ENCODE measurements at regions not wholly inside any gene's neighbourhood (a gene's known extent, or its start where the extent isn't known, plus 50 kb on each side); places are given as distances from the start of the nearest gene placed in this dataset.
"Not testable (repeated sequence)": the region's sequence is repeated elsewhere in the genome, so short reads cannot be mapped to it uniquely, and the experiment has no call there.

GRCh38 chrX:74251006-74251930, 52.7 kb upstream of the ZCCHC13 start:
- intact Hi-C loops (cut with micrococcal nuclease), result no loop called here

GRCh38 chrX:74250574-74250973, 53.4 kb upstream of the ZCCHC13 start:
- intact Hi-C loops (cut with micrococcal nuclease), result no loop called here

- intact Hi-C loops (cut with micrococcal nuclease), result no loop called here
Measured at GRCh38 chrX:74249963-74250362, 54.0 kb upstream of the ZCCHC13 start.

GRCh38 chrX:74248889-74249288, 55.1 kb upstream of the ZCCHC13 start:
- intact Hi-C loops (cut with micrococcal nuclease), result no loop called here

- intact Hi-C loops (cut with micrococcal nuclease), result no loop called here
Measured at GRCh38 chrX:74246524-74246923, 57.5 kb upstream of the ZCCHC13 start.

- intact Hi-C loops (cut with micrococcal nuclease), result no loop called here
Measured at GRCh38 chrX:74242484-74243138, 61.4 kb upstream of the ZCCHC13 start.

- intact Hi-C loops (cut with micrococcal nuclease), result no loop called here
Measured at GRCh38 chrX:74242050-74242449, 61.9 kb upstream of the ZCCHC13 start.

- intact Hi-C loops (cut with micrococcal nuclease), result no loop called here
Measured at GRCh38 chrX:74238771-74239170, 65.2 kb upstream of the ZCCHC13 start.

GRCh38 chrX:74234818-74235217, 69.2 kb upstream of the ZCCHC13 start:
- intact Hi-C loops (cut with micrococcal nuclease), result loop anchor here (5.0 kb wide), 1 partner anchor 107 kb away; no protein-coding TSS in a partner anchor

GRCh38 chrX:74232859-74233258, 71.1 kb upstream of the ZCCHC13 start:
- intact Hi-C loops (cut with micrococcal nuclease), result loop anchor here (5.0 kb wide), 1 partner anchor 109 kb away; no protein-coding TSS in a partner anchor

- intact Hi-C loops (cut with micrococcal nuclease), result loop anchor here (5.0 kb wide), 1 partner anchor 111 kb away; no protein-coding TSS in a partner anchor
Measured at GRCh38 chrX:74231625-74232024, 72.4 kb upstream of the ZCCHC13 start.

- intact Hi-C loops (cut with micrococcal nuclease), result loop anchor here (5.0 kb wide), 1 partner anchor 112 kb away; no protein-coding TSS in a partner anchor
Measured at GRCh38 chrX:74230094-74230493, 73.9 kb upstream of the ZCCHC13 start.

GRCh38 chrX:74225111-74225510, 78.9 kb upstream of the ZCCHC13 start:
- intact Hi-C loops (cut with micrococcal nuclease), result no loop called here

- intact Hi-C loops (cut with micrococcal nuclease), result no loop called here
Measured at GRCh38 chrX:74220277-74220676, 83.7 kb upstream of the ZCCHC13 start.

GRCh38 chrX:74218895-74219294, 85.1 kb upstream of the ZCCHC13 start:
- intact Hi-C loops (cut with micrococcal nuclease), result no loop called here

GRCh38 chrX:74216421-74216820, 87.6 kb upstream of the ZCCHC13 start:
- intact Hi-C loops (cut with micrococcal nuclease), result no loop called here

GRCh38 chrX:74211911-74212310, 92.1 kb upstream of the ZCCHC13 start:
- intact Hi-C loops (cut with micrococcal nuclease), result no loop called here

- intact Hi-C loops (cut with micrococcal nuclease), result no loop called here
Measured at GRCh38 chrX:74207539-74207938, 96.4 kb upstream of the ZCCHC13 start.

GRCh38 chrX:74195605-74196004, 108.4 kb upstream of the ZCCHC13 start:
- intact Hi-C loops (cut with micrococcal nuclease), result no loop called here

- intact Hi-C loops (cut with micrococcal nuclease), result no loop called here
Measured at GRCh38 chrX:74195120-74195519, 108.9 kb upstream of the ZCCHC13 start.

GRCh38 chrX:74187211-74187610, 116.8 kb upstream of the ZCCHC13 start:
- intact Hi-C loops (cut with micrococcal nuclease), result no loop called here

GRCh38 chrX:74183047-74183446, 120.9 kb upstream of the ZCCHC13 start:
- intact Hi-C loops (cut with micrococcal nuclease), result not testable (repeated sequence)
